ENCODE measurements at regions not wholly inside any gene's neighbourhood (a gene's known extent, or its start where the extent isn't known, plus 50 kb on each side); places are given as distances from the start of the nearest gene placed in this dataset.

- TF ChIP-seq CTCF (conservative IDR thresholded peaks at IDR 0.05; ENCODE audit: low read length) (no peak), EZH2phosphoT487 (IDR thresholded peaks at IDR 0.05; ENCODE audit: borderline replicate concordance) (no peak)
Observed at GRCh38 chr7:41333511-41333910, 369.4 kb downstream of the INHBA start.
